SK-N-MC (cell line): ENCODE measurements at regions not wholly inside any gene's neighbourhood (a gene's known extent, or its start where the extent isn't known, plus 50 kb on each side); places are given as distances from the start of the nearest gene placed in this dataset.

ENCODE experiments used
- EZH2 ChIP-seq: fragments of 200-600 bp; sonication (generic); IDR thresholded peaks from one replicate; pipeline ENCODE4 v1.6.1; 2017; ENCODE audit warnings: antibody characterized with exemption
- FOXP2 ChIP-seq: optimal IDR thresholded peaks from 2 replicates; pipeline ENCODE3; 2011; ENCODE audit warnings: mild to moderate bottlenecking, moderate library complexity; ENCODE audit not compliant: insufficient read depth; ENCODE audit errors: extremely low read length, control extremely low read depth
- POLR2AphosphoS5 ChIP-seq: IDR thresholded peaks from 2 replicates; pipeline ENCODE4 v1.6.1; 2012; ENCODE audit warnings: mild to moderate bottlenecking, low read depth, low read length, borderline replicate concordance

DNA sequence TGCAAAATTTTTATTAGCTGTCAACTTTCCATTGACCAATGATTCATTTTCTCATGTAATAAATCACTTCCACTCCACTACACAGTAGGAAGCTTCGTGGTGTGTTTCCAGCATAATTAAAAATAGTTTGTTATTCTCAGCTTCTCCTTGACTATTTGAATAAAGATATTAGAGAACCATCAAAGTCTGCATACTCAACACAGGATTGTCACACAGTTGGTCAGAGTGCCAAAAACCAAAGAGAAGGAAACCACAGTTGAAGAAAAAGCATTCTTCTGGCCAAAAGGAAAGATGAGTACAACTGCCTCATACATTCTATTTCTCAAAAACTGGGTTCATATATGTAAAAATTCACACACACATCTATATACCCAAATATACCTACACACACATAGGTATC is 455.1 kb upstream of the HSF2 start:
- TF ChIP-seq POLR2AphosphoS5 = no peak
- TF ChIP-seq EZH2 = no peak
- no peak for TF ChIP-seq FOXP2
